Calu3 (cell line): ENCODE measurements at regions not wholly inside any gene's neighbourhood (a gene's known extent, or its start where the extent isn't known, plus 50 kb on each side); places are given as distances from the start of the nearest gene placed in this dataset.

ENCODE experiments used
- BruUV-seq: library from RNA; stranded (reverse); fragments of 400-500 nt; replicated peaks from 2 replicates; lab custom pipeline; 2021; lab: Mats Ljungman, UMichigan
- CTCF ChIA-PET: fragments of 300-600 bp; sonication (Branson Sonifier 250); formaldehyde crosslinking; loops from one replicate; lab custom pipeline; 2022; ENCODE audit warnings: antibody characterized with exemption; lab: Charles Lee
- DNase-seq: peaks from one replicate; pipeline ENCODE4 v3.0.0; 2022
- H3K27ac Mint-ChIP-seq: one replicate; pipeline ENCODE4 v1.8.0; 2022; ENCODE audit warnings: mixed read lengths; ENCODE audit not compliant: unreplicated experiment
- H3K27me3 Mint-ChIP-seq: one replicate; pipeline ENCODE4 v1.8.0; 2022; ENCODE audit warnings: mixed read lengths; ENCODE audit not compliant: unreplicated experiment
- H3K36me3 Mint-ChIP-seq: one replicate; pipeline ENCODE4 v1.8.0; 2022; ENCODE audit warnings: mild to moderate bottlenecking, moderate library complexity, mixed read lengths; ENCODE audit not compliant: insufficient read depth, unreplicated experiment
- H3K4me1 Mint-ChIP-seq: one replicate; pipeline ENCODE4 v1.8.0; 2022; ENCODE audit warnings: mild to moderate bottlenecking, low read depth, mixed read lengths; ENCODE audit not compliant: unreplicated experiment
- H3K4me3 Mint-ChIP-seq: one replicate; pipeline ENCODE4 v1.8.0; 2022; ENCODE audit warnings: mild to moderate bottlenecking, low read depth, moderate library complexity, mixed read lengths; ENCODE audit not compliant: unreplicated experiment
- H3K9me3 Mint-ChIP-seq: one replicate; pipeline ENCODE4 v1.8.0; 2022; ENCODE audit warnings: low read depth, mixed read lengths; ENCODE audit not compliant: unreplicated experiment
- intact Hi-C: fragments of 100-400 bp; cut with micrococcal nuclease; formaldehyde crosslinking; loops from one replicate; pipeline ENCODE4 v1.10.0; 2022; ENCODE audit not compliant: unreplicated experiment
- TF ChIP-seq, protein P1 (sequence below): fragments of 200-600 bp; IDR thresholded peaks from one replicate; pipeline ENCODE4 v1.8.0; 2022; ENCODE audit warnings: antibody characterized with exemption; ENCODE audit not compliant: unreplicated experiment

DNA sequence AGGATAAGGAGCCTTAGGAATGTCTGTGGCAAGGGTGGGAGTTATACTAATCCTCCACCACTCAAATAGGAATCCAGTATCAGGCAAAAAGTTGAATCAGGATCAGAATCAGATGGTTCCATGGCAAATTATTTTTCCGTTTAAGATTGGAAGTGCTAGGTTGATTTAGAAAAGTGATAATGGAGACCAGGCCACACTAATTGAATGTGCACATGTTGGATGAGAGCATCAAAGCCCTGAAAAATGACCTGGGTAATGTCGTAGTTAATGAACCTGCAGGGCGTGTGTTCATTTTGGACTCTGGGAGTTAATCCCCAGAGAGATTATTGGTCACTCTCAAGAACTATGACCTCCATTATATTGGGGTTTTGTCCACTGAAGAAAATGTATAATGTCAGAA lies 53.3 kb upstream of the UBN2 start:
- H3K27ac Mint-ChIP-seq: no peak overlapping the region
- no peak overlapping the region for H3K4me3 Mint-ChIP-seq
- H3K36me3 Mint-ChIP-seq: no peaks in the 10 kb centered on the region
- no peak for DNase-seq
- TF ChIP-seq, protein P1, sequence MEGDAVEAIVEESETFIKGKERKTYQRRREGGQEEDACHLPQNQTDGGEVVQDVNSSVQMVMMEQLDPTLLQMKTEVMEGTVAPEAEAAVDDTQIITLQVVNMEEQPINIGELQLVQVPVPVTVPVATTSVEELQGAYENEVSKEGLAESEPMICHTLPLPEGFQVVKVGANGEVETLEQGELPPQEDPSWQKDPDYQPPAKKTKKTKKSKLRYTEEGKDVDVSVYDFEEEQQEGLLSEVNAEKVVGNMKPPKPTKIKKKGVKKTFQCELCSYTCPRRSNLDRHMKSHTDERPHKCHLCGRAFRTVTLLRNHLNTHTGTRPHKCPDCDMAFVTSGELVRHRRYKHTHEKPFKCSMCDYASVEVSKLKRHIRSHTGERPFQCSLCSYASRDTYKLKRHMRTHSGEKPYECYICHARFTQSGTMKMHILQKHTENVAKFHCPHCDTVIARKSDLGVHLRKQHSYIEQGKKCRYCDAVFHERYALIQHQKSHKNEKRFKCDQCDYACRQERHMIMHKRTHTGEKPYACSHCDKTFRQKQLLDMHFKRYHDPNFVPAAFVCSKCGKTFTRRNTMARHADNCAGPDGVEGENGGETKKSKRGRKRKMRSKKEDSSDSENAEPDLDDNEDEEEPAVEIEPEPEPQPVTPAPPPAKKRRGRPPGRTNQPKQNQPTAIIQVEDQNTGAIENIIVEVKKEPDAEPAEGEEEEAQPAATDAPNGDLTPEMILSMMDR: no peak
- no TSS peak for BruUV-seq
- H3K27me3 Mint-ChIP-seq: no peaks in the 10 kb centered on the region
- no peaks in the 10 kb centered on the region for H3K4me1 Mint-ChIP-seq
- no peaks in the 10 kb centered on the region for H3K9me3 Mint-ChIP-seq
- CTCF ChIA-PET: interaction anchor here (0.7 kb wide), 1 partner anchor 22 kb away, joined by 5 read pairs; no protein-coding TSS in a partner anchor
- intact Hi-C loops: no loop called here

DNA sequence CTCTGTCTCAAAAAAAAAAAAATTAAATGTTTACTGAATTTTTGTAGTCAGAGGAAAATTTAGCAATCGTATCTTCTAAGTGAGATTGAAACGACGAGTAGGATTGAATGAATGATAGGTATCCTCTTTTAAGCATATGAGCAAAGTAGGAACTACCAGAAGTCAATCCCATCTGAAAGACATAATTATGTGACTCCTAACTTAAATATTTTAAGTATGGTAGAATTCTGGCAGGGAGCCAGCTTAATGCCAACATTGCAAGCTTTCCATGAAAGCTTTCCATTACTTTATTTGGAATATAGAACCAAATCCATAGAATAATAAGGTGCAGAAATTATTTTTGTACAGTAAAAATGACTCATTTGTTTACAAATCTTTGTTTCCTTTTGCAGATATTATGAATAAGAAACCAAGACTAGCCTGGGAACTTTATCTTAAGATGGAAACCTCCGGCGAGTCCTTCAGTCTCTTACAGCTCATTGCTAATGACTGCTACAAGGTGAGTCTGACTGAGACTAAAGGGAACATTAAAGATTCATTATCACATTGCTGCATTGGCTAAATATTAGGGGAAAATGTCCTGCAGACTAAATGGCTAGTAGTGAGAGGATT lies 50.2 kb upstream of the UBN2 start:
- TF ChIP-seq, protein P1: no peak
- H3K4me3 Mint-ChIP-seq: no peak overlapping the region
- H3K4me1 Mint-ChIP-seq: no peaks in the 10 kb centered on the region
- no peaks in the 10 kb centered on the region for H3K36me3 Mint-ChIP-seq
- H3K27ac Mint-ChIP-seq: no peak overlapping the region
- H3K9me3 Mint-ChIP-seq: no peaks in the 10 kb centered on the region
- CTCF ChIA-PET: no interaction called here
- intact Hi-C loops: no loop called here
- no peaks in the 10 kb centered on the region for H3K27me3 Mint-ChIP-seq
- BruUV-seq: no TSS peak
- no peak for DNase-seq
